ENCODE measurements at regions not wholly inside any gene's neighbourhood (a gene's known extent, or its start where the extent isn't known, plus 50 kb on each side); places are given as distances from the start of the nearest gene placed in this dataset.
A peak's percentile ranks its signal among the peaks of the same experiment; 100 is the strongest.

DNA sequence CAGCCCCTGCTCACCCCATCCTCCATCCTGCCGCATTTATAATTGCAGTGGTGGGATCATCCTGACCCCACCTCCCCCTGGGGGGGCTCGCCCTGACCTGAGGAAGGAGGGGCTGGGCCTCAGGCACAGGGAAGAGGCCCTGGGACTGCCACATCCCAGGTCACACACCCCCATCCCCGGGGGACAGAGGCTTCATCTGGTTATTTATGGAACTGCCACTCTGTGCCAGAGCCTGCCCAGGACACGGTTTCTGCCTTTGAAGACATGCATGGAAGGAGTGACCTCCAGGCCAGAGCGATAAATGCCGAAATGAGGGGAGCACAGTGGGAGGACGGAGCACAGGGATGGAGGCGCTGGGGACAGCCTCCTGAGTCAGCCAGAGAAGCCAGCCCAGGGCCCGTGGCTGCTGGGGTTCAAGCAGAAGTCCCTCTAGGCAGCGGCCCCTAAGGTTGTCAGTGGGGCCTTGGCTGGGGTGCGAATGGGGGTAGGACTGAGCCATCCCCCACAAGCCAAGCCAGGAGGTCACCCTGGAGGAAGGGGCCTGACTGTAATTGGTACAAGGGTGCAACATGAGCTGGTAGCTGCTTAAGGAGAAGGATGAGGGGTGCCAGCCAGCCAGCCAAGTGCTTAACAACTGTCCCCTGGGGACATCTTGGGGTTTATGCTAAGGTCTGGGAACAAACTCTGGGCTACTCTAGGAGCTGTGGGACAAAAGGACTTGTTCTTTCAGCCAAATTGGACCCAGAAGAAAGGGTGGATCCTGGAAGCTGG lies 51.4 kb upstream of the SHISAL1 start:
- no peak for TF ChIP-seq CHD2 (IDR thresholded peaks at IDR 0.05; ENCODE audit: low read length, partially characterized antibody)
- TF ChIP-seq, protein P1, sequence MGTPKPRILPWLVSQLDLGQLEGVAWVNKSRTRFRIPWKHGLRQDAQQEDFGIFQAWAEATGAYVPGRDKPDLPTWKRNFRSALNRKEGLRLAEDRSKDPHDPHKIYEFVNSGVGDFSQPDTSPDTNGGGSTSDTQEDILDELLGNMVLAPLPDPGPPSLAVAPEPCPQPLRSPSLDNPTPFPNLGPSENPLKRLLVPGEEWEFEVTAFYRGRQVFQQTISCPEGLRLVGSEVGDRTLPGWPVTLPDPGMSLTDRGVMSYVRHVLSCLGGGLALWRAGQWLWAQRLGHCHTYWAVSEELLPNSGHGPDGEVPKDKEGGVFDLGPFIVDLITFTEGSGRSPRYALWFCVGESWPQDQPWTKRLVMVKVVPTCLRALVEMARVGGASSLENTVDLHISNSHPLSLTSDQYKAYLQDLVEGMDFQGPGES (IDR thresholded peaks at IDR 0.05; ENCODE audit: low read depth, low read length) = no peak
- TF ChIP-seq SIN3A (IDR thresholded peaks at IDR 0.05; ENCODE audit: borderline replicate concordance, low read depth, low read length) = no peak
- TF ChIP-seq TAF1 (IDR thresholded peaks at IDR 0.05; ENCODE audit: borderline replicate concordance, low read depth, low read length) = no peak
- no peak for TF ChIP-seq RCOR1 (IDR thresholded peaks at IDR 0.05; ENCODE audit: low read length)
- TF ChIP-seq NRF1 (IDR thresholded peaks at IDR 0.05; ENCODE audit: low read depth, low read length) = no peak
- 68% methylated on average over 8 of the region's 11 CpGs for WGBS (ENCODE audit: low lambda C conversion rate)
- POLR2A ChIA-PET = no interaction called here
- no peaks in the 10 kb centered on the region for H3K79me2 ChIP-seq (ENCODE audit: insufficient read depth)
- H2AFZ ChIP-seq (ENCODE audit: low read depth) = no peak overlapping the region
- H3K4me2 ChIP-seq = peak overlapping the region; percentile 65
- no peaks in the 10 kb centered on the region for H4K20me1 ChIP-seq (ENCODE audit: insufficient read depth)
- H3K27me3 ChIP-seq (ENCODE audit: insufficient read depth) = no peaks in the 10 kb centered on the region
- peaks cover 19 to 27% of the 10 kb centered on the region in 2 experiments; a peak in 1 of 4 replicates for H3K4me1 ChIP-seq (ENCODE audit: control insufficient read depth in 1 of 2, insufficient read depth in 2 of 2, low read depth in 1 of 2, low read length in 1 of 2)
- H3K9ac ChIP-seq = peak overlapping the region; percentile 71; the same call in 1 of the 2 replicates
- no peaks in the 10 kb centered on the region for H3K9me3 ChIP-seq
- peak; percentile 62 for DNase-seq
- no peak overlapping the region for H3K4me3 ChIP-seq (ENCODE audit: low read depth in 2 of 2, low read length in 1 of 2)
- H3K36me3 ChIP-seq (replicated peaks in 1 of 2; ENCODE audit: control insufficient read depth in 1 of 2, insufficient read depth in 2 of 2, low read length in 1 of 2) = no peaks in the 10 kb centered on the region
- peak overlapping the region in 1 of 2 experiments; percentile 91; a peak in 2 of 4 replicates for H3K27ac ChIP-seq (ENCODE audit: low read depth in 2 of 2, low read length in 1 of 2)
- CTCF ChIA-PET = interaction anchor here (0.7 to 1.2 kb wide), 2 partner anchors 29 to 371 kb away, joined by 3 read pairs; no protein-coding TSS in a partner anchor
- H3F3A ChIP-seq (replicated peaks; ENCODE audit: insufficient read depth) = peaks cover 10% of the 10 kb centered on the region
- no peaks in the 10 kb centered on the region for H3K9me2 ChIP-seq

DNA sequence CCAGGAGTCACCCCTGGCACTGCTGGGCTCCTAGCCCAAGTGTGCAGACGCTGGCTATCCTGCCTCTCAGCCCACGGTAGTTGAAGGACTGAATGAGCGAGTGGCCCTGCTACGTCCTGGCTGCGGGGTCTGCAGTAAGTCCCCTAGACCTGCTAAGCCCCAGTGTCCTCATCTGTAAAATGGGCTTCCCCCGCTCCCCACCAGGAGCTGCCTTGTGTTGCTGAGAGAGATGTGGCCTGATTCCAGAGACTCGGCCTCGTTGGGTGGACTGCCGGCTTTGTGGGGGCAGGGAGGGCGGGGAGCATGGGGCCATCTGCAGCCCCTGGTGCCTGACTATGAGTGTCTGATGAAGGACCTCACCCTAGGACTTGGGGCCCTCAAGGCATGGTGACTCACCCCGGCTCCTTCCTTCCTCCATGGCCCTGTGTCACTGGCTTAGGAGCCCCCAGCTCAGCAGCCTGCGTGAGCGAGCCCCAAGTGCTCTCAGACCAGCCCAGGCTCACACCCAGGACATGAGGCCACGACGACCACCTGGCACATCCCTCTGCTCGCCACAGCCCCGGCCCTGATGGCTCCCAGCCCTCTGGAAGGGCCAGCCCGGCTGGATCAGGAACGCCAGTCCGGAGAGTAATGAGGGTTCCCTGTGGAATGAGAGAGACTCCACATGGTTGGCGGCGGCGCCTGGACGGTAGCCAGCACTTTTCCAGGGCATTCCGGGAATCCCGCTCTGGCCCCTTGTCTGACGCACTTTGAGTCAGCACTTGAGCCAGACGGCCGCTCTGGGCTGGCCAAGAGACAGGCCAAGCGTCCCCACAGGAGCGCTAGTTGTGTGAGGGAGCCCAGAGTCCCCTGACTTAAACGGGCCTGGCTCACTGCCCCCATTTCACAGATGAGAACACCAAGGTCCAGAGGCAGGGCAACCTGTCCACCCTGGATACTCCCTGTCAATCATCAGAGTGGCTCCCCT lies 50.5 kb upstream of the SHISAL1 start:
- Histone ChIP-seq H3K9me2 (no peaks in the 10 kb centered on the region), H3K79me2 (ENCODE audit: insufficient read depth) (no peaks in the 10 kb centered on the region), H3F3A (replicated peaks; ENCODE audit: insufficient read depth) (peaks cover 10% of the 10 kb centered on the region), H3K27me3 (ENCODE audit: insufficient read depth) (no peaks in the 10 kb centered on the region), H3K4me1 (ENCODE audit: control insufficient read depth in 1 of 2, insufficient read depth in 2 of 2, low read depth in 1 of 2, low read length in 1 of 2) (peaks cover 19 to 24% of the 10 kb centered on the region in 2 experiments; a peak in 1 of 4 replicates), H2AFZ (ENCODE audit: low read depth) (peak overlapping the region; percentile 57; the same call in 1 of the 2 replicates), H4K20me1 (ENCODE audit: insufficient read depth) (no peaks in the 10 kb centered on the region), H3K9me3 (no peaks in the 10 kb centered on the region), H3K27ac (ENCODE audit: low read depth in 2 of 2, low read length in 1 of 2) (peak overlapping the region in 1 of 2 experiments; percentile 91; a peak in 2 of 4 replicates), H3K36me3 (replicated peaks in 1 of 2; ENCODE audit: control insufficient read depth in 1 of 2, insufficient read depth in 2 of 2, low read length in 1 of 2) (no peaks in the 10 kb centered on the region), H3K4me3 (ENCODE audit: low read depth in 2 of 2, low read length in 1 of 2) (peak overlapping the region; percentile 10 to 50; a peak in 3 of 4 replicates), H3K9ac (peak overlapping the region; percentile 71; the same call in 1 of the 2 replicates), H3K4me2 (peak overlapping the region; percentile 65)
- ChIA-PET CTCF (interaction anchor here (0.6 kb wide), 1 partner anchor 37 kb away, joined by 3 read pairs; no protein-coding TSS in a partner anchor), POLR2A (no interaction called here)
- 5% methylated on average over 8 of the region's 32 CpGs for WGBS (ENCODE audit: low lambda C conversion rate)
- DNase-seq = peak; percentile 85
- TF ChIP-seq, protein P2, sequence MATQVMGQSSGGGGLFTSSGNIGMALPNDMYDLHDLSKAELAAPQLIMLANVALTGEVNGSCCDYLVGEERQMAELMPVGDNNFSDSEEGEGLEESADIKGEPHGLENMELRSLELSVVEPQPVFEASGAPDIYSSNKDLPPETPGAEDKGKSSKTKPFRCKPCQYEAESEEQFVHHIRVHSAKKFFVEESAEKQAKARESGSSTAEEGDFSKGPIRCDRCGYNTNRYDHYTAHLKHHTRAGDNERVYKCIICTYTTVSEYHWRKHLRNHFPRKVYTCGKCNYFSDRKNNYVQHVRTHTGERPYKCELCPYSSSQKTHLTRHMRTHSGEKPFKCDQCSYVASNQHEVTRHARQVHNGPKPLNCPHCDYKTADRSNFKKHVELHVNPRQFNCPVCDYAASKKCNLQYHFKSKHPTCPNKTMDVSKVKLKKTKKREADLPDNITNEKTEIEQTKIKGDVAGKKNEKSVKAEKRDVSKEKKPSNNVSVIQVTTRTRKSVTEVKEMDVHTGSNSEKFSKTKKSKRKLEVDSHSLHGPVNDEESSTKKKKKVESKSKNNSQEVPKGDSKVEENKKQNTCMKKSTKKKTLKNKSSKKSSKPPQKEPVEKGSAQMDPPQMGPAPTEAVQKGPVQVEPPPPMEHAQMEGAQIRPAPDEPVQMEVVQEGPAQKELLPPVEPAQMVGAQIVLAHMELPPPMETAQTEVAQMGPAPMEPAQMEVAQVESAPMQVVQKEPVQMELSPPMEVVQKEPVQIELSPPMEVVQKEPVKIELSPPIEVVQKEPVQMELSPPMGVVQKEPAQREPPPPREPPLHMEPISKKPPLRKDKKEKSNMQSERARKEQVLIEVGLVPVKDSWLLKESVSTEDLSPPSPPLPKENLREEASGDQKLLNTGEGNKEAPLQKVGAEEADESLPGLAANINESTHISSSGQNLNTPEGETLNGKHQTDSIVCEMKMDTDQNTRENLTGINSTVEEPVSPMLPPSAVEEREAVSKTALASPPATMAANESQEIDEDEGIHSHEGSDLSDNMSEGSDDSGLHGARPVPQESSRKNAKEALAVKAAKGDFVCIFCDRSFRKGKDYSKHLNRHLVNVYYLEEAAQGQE (IDR thresholded peaks at IDR 0.05; ENCODE audit: low read depth, low read length) = peak; percentile 75
- TF ChIP-seq CHD2 (IDR thresholded peaks at IDR 0.05; ENCODE audit: low read length, partially characterized antibody) = peak; percentile 59
- no peak for TF ChIP-seq RFX5 (IDR thresholded peaks at IDR 0.05; ENCODE audit: low read length)
- TF ChIP-seq, protein P3, sequence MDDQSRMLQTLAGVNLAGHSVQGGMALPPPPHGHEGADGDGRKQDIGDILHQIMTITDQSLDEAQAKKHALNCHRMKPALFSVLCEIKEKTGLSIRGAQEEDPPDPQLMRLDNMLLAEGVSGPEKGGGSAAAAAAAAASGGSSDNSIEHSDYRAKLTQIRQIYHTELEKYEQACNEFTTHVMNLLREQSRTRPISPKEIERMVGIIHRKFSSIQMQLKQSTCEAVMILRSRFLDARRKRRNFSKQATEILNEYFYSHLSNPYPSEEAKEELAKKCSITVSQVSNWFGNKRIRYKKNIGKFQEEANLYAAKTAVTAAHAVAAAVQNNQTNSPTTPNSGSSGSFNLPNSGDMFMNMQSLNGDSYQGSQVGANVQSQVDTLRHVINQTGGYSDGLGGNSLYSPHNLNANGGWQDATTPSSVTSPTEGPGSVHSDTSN (IDR thresholded peaks at IDR 0.05) = peak; percentile 76
- peak; percentile 87 for TF ChIP-seq MXI1 (IDR thresholded peaks at IDR 0.05; ENCODE audit: low read depth, low read length)
- TF ChIP-seq FOXJ3 (CRISPR knock-in tag; IDR thresholded peaks at IDR 0.05) = no peak
- TF ChIP-seq GABPA (IDR thresholded peaks at IDR 0.05; ENCODE audit: low read depth) = no peak; the same call in 1 of the 2 replicates
- no peak for TF ChIP-seq EZH2phosphoT487 (IDR thresholded peaks at IDR 0.05; ENCODE audit: borderline replicate concordance, low read depth)
- TF ChIP-seq, protein P4, sequence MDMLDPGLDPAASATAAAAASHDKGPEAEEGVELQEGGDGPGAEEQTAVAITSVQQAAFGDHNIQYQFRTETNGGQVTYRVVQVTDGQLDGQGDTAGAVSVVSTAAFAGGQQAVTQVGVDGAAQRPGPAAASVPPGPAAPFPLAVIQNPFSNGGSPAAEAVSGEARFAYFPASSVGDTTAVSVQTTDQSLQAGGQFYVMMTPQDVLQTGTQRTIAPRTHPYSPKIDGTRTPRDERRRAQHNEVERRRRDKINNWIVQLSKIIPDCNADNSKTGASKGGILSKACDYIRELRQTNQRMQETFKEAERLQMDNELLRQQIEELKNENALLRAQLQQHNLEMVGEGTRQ (IDR thresholded peaks at IDR 0.05; ENCODE audit: borderline replicate concordance, low read depth, low read length) = no peak
- no peak for TF ChIP-seq ELF1 (IDR thresholded peaks at IDR 0.05)
- TF ChIP-seq FOSL2 (IDR thresholded peaks at IDR 0.05; ENCODE audit: borderline replicate concordance, low read depth) = peak; percentile 87
- peak; percentile 65 for TF ChIP-seq JUND (IDR thresholded peaks at IDR 0.05)

All from SK-N-SH (cell line).